Suprapubic skin (tissue), 4 donors: ENCODE measurements at regions not wholly inside any gene's neighbourhood (a gene's known extent, or its start where the extent isn't known, plus 50 kb on each side); places are given as distances from the start of the nearest gene placed in this dataset.
"Not testable (repeated sequence)": the region's sequence is repeated elsewhere in the genome, so short reads cannot be mapped to it uniquely, and the experiment has no call there.

Source experiments
- DNase-seq, 2 donors: peaks; one replicate each; pipeline ENCODE4 v3.0.0-alpha.2; 2019; ENCODE audit warnings: low spot score in 2 of 2
- H3K27ac ChIP-seq: fragments of 200-600 bp; sonication (generic); one replicate; pipeline ENCODE4 v1.5.1; 2019
- H3K27me3 ChIP-seq: fragments of 200-600 bp; sonication (generic); one replicate; pipeline ENCODE4 v1.5.1; 2019
- H3K36me3 ChIP-seq: fragments of 200-600 bp; sonication (generic); one replicate; pipeline ENCODE4 v1.5.1; 2019
- H3K4me1 ChIP-seq: fragments of 200-600 bp; sonication (generic); one replicate; pipeline ENCODE4 v1.5.1; 2019
- H3K4me3 ChIP-seq: fragments of 200-600 bp; sonication (generic); one replicate; pipeline ENCODE4 v1.5.1; 2019; ENCODE audit warnings: mild to moderate bottlenecking
- H3K9me3 ChIP-seq: fragments of 200-600 bp; sonication (generic); one replicate; pipeline ENCODE4 v1.5.1; 2019
- CTCF ChIP-seq, 2 donors: fragments of 200-600 bp in 1 of 2; fragments of 450-650 bp in 1 of 2; sonication (generic) in 1 of 2; IDR thresholded peaks; one replicate each; pipeline ENCODE4 v1.5.1; 2016 to 2019; ENCODE audit warnings: antibody characterized with exemption in 2 of 2, mild to moderate bottlenecking in 1 of 2, moderate library complexity in 1 of 2
- EP300 ChIP-seq: sonication (generic); formaldehyde crosslinking; IDR thresholded peaks from one replicate; pipeline ENCODE4 v1.6.1; 2017; ENCODE audit warnings: antibody characterized with exemption
- POLR2A ChIP-seq, 2 donors: fragments of 450-650 bp; IDR thresholded peaks; one replicate each; pipeline ENCODE4 v1.6.1; 2017; ENCODE audit warnings: antibody characterized with exemption in 2 of 2, mild to moderate bottlenecking in 2 of 2, moderate library complexity in 2 of 2
- POLR2AphosphoS5 ChIP-seq, 3 donors: sonication (generic); formaldehyde crosslinking; IDR thresholded peaks; one replicate each; pipeline ENCODE4 v1.6.1; 2017; ENCODE audit warnings: antibody characterized with exemption in 3 of 3
- WGBS: methylation state at CpG from one replicate; pipeline ENCODE4 v1.1.5; 2018; 5-methylcytosine and 5-hydroxymethylcytosine counted together

DNA sequence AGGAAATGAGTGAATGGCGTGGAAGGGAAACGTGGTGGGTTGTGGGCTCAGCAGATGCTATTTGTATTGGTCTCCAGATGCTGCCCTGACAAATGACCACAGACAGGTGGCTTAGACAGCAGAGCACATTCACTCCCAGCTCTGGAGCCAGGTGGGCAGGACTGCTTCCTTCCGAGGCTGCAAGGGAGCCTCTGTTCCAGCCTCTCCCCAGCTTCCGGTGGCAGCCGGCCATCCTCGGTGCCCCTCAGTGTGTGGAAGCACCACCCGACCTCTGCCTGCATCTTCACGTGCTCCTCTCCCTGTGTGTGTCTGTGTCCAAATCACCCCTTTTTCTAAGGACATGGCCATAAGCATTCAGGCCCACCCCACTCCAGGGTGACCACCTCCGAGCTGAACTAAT is 105.1 kb downstream of the SOX1 start:
- TF ChIP-seq EP300 = no peak
- no peak for TF ChIP-seq POLR2AphosphoS5 (IDR thresholded peaks at IDR 0.05)
- TF ChIP-seq CTCF (IDR thresholded peaks at IDR 0.05) = no peak
- TF ChIP-seq POLR2A (IDR thresholded peaks at IDR 0.05) = no peak
- peaks cover 14% of the 10 kb centered on the region for H3K27me3 ChIP-seq
- DNase-seq = peak in 1 of 2 donors; percentile 31
- no peak overlapping the region for H3K4me3 ChIP-seq
- H3K36me3 ChIP-seq = no peaks in the 10 kb centered on the region
- no peak overlapping the region for H3K27ac ChIP-seq
- H3K9me3 ChIP-seq = no peaks in the 10 kb centered on the region
- WGBS = 72% methylated on average over 8 of the region's 9 CpGs
- H3K4me1 ChIP-seq = no peaks in the 10 kb centered on the region

DNA sequence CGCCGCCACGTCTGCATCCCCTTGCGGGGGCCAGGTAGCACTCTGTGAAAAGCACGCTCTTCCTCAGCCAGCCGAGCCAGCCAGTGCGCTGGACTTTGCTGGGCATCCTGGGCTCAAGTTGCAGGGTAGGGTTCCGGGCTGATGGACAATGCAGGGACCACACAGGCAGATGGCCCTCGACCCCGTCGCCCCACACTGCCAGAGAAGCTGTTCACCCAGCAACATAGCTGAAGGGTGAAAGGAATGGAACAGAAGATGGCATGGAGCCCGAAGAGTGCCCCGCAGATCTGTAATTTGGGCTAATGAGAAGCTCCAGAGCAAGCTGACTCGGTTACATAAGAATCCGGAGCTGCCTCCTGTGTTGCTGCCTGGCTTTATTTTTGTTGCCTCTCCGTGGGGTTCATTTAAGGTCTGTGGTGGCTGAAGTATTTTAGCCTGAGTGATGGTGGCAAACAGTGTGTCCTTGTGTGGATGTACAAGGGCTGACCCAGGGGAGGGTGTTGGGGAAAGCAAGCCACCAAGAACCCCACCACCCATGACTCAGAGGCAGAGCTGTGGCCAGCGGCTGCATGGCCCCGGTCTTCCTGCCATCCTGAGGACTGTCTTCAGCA is 105.8 kb downstream of the SOX1 start:
- DNase-seq = peak in 1 of 2 donors; percentile 57
- Histone ChIP-seq H3K4me3 (no peak overlapping the region), H3K4me1 (no peaks in the 10 kb centered on the region), H3K27me3 (peaks cover 14% of the 10 kb centered on the region), H3K36me3 (no peaks in the 10 kb centered on the region), H3K9me3 (no peaks in the 10 kb centered on the region), H3K27ac (no peak overlapping the region)
- TF ChIP-seq POLR2A (IDR thresholded peaks at IDR 0.05) = no peak
- WGBS = 82% methylated on average over 18 of the region's 18 CpGs

DNA sequence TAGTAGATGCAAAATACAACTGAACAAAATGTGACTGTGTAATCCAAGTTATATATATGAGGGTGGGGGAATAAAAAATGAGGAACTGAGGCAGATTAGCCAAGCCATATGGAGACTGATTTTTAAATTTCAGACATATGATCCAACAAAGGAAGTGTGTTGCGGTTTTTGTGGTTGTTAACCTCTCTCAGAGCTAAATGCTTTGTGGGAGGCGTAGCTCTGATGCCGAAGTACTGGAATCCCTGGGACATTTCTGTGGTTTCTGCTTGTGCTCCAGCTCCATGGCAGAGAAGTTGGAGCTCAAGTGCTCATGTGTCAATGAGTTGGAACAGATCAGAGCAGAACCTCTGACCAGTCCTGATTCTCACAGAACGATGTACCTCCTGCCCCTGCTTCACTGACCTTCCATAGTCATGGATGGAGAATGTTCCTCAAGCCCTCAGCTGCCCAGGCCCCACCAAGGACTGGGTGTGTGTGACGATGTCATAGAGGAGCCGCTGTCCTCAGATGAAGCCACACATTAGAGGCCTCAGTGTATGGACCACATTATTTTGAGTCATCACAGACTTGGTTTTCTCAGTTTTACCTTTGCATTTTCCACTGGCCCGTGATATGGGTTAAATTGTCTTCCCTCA is 107.6 kb downstream of the SOX1 start:
- WGBS = 83% methylated on average over 7 of the region's 7 CpGs

GRCh38 chr13:112175162-112176075 is 108.5 kb downstream of the SOX1 start:
- H3K27me3 ChIP-seq = peaks cover 15% of the 10 kb centered on the region
- H3K27ac ChIP-seq = no peak overlapping the region
- TF ChIP-seq EP300 (no peak), POLR2A (IDR thresholded peaks at IDR 0.05) (no peak), CTCF (IDR thresholded peaks at IDR 0.05) (no peak), POLR2AphosphoS5 (IDR thresholded peaks at IDR 0.05) (no peak)
- peak in 1 of 2 donors; percentile 66 for DNase-seq
- no peaks in the 10 kb centered on the region for H3K9me3 ChIP-seq
- no peaks in the 10 kb centered on the region for H3K4me1 ChIP-seq
- H3K4me3 ChIP-seq = no peak overlapping the region
- no peaks in the 10 kb centered on the region for H3K36me3 ChIP-seq
- 83% methylated on average over 19 of the region's 25 CpGs for whole genome bisulfite sequencing

More for the DNA sequence above, 107.6 kb downstream of the SOX1 start:
- no peak for TF ChIP-seq POLR2A (IDR thresholded peaks at IDR 0.05)
- no peak for TF ChIP-seq EP300
- no peak for TF ChIP-seq CTCF (IDR thresholded peaks at IDR 0.05)
- TF ChIP-seq POLR2AphosphoS5 (IDR thresholded peaks at IDR 0.05) = no peak
- H3K4me1 ChIP-seq = no peaks in the 10 kb centered on the region
- no peaks in the 10 kb centered on the region for H3K36me3 ChIP-seq
- no peak overlapping the region for H3K4me3 ChIP-seq
- no peaks in the 10 kb centered on the region for H3K9me3 ChIP-seq
- peak in 1 of 2 donors; percentile 53 for DNase-seq
- peaks cover 17% of the 10 kb centered on the region for H3K27me3 ChIP-seq
- H3K27ac ChIP-seq = no peak overlapping the region

DNA sequence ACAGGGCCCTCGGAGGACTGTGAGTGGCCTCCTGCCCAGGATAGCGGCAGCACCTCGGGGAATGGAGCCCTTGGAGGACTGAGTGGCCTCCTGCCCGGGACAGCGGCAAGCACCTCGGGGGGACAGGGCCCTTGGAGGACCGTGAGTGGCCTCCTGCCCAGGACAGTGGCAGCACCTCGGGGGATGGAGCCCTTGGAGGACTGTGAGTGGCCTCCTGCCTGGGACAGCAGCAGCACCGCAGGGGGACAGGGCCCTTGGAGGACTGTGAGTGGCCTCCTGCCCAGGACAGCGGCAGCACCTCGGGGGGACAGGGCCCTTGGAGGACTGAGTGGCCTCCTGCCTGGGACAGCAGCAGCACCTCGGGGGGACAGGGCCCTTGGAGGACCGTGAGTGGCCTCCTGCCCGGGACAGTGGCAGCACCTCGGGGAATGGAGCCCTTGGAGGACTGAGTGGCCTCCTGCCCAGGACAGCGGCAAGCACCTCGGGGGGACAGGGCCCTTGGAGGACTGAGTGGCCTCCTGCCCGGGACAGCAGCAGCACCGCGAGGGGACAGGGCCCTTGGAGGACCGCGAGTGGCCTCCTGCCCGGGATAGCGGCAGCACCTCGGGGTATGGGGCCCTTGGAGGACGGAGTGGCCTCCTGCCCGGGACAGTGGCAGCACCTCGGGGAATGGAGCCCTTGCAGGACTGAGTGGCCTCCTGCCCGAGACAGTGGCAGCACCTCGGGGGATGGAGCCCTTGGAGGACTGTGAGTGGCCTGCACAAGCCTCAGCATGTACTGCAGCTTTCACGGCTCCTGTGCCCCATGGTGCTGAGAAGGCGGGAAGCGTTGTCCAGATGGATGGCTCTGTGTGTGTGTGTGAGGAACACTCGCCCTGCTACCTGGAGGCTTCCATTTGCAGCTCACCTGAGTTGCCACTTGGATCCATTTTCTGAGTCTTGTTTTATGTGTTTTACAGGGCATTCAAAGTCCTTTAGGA is 109.5 kb downstream of the SOX1 start:
- not testable (repeated sequence) for H3K4me3 ChIP-seq, H3K36me3 ChIP-seq, H3K4me1 ChIP-seq, H3K27ac ChIP-seq, H3K9me3 ChIP-seq
- WGBS = 83% methylated on average over 16 of the region's 34 CpGs
- H3K27me3 ChIP-seq = peaks cover 16% of the 10 kb centered on the region
- peak in 1 of 2 donors; percentile 66 for DNase-seq
